Right lobe of liver (tissue), 4 donors: ENCODE measurements at regions not wholly inside any gene's neighbourhood (a gene's known extent, or its start where the extent isn't known, plus 50 kb on each side); places are given as distances from the start of the nearest gene placed in this dataset.

Experiments
- CTCF ChIP-seq, 4 donors: fragments of 200-600 bp in 3 of 4; fragments of 450-650 bp in 1 of 4; IDR thresholded peaks; one replicate each; pipeline versions ENCODE4 v1.5.1 to v1.8.0; 2016 to 2022; ENCODE audit warnings: antibody characterized with exemption in 4 of 4, mild to moderate bottlenecking in 2 of 4
- POLR2A ChIP-seq: fragments of 450-650 bp; IDR thresholded peaks from one replicate; pipeline ENCODE4 v1.6.1; 2017; ENCODE audit warnings: antibody characterized with exemption, mild to moderate bottlenecking
- donor health status: DM: no; HTN: no; CAD: no.
- donor health status: DM: no; HTN: no; CAD: no.
- donor health status: DM: no; HTN: yes; CAD: no.

- TF ChIP-seq CTCF (IDR thresholded peaks at IDR 0.05): no peak
- no peak for TF ChIP-seq POLR2A
Observed at GRCh38 chr1:245010018-245010614, 144.7 kb upstream of the KIF26B start.
